Activated T-helper 2 cell treated with anti-CD3 and anti-CD28 coated beads, Interferon-gamma antibody, Interleukin-2, Interleukin-4, amounts not matched to agents 10 μg/mL and 5 μg/mL and 100 μg/mL, durations not matched to agents 14 hours and 24 hours and 36 hours (primary cell): ENCODE measurements at regions not wholly inside any gene's neighbourhood (a gene's known extent, or its start where the extent isn't known, plus 50 kb on each side); places are given as distances from the start of the nearest gene placed in this dataset.

Source experiments
- DNase-seq: peaks from one replicate; pipeline ENCODE4 v3.0.0; 2021; ENCODE audit warnings: low spot score
- H3K27ac Mint-ChIP-seq: one replicate; pipeline ENCODE4 v1.8.0; 2021; ENCODE audit warnings: mixed read lengths
- H3K27me3 Mint-ChIP-seq: one replicate; pipeline ENCODE4 v1.8.0; 2021; ENCODE audit warnings: low read depth, mixed read lengths
- H3K36me3 Mint-ChIP-seq: one replicate; pipeline ENCODE4 v1.8.0; 2021; ENCODE audit warnings: low read depth, mixed read lengths
- H3K4me1 Mint-ChIP-seq: one replicate; pipeline ENCODE4 v1.8.0; 2021; ENCODE audit warnings: low read depth, mixed read lengths
- H3K4me3 Mint-ChIP-seq: one replicate; pipeline ENCODE4 v1.8.0; 2021; ENCODE audit warnings: low read depth, mild to moderate bottlenecking, moderate library complexity, mixed read lengths
- H3K9me3 Mint-ChIP-seq: one replicate; pipeline ENCODE4 v1.8.0; 2021; ENCODE audit warnings: mixed read lengths
- intact Hi-C: fragments of 100-400 bp; cut with micrococcal nuclease; formaldehyde crosslinking; loops from one replicate; pipeline ENCODE4 v1.15.1; 2023

DNA sequence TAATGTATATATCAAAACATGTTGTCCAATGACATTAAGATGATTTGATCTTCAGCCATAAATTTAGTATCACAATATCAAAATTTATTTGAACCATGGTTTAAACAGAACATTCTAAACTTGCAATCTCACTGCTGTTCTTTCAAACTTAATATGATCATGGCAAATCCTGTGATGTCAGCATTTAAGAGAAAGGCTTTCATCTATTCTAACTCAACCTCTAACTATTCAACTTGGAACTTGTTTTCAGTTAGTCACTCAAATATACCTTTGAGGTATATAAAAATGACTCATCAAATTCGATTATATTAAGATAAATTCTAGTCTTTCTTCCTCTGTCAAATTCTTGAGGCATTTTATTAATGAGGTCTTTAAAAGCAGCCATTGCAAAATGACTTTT is 747.0 kb upstream of the FLRT2 start:
- intact Hi-C loops: no loop called here
- Mint-ChIP-seq H3K9me3 (peaks cover 37% of the 10 kb centered on the region), H3K4me1 (no peaks in the 10 kb centered on the region), H3K36me3 (no peaks in the 10 kb centered on the region), H3K27me3 (no peaks in the 10 kb centered on the region), H3K4me3 (no peak overlapping the region), H3K27ac (no peak overlapping the region)
- DNase-seq: no peak

DNA sequence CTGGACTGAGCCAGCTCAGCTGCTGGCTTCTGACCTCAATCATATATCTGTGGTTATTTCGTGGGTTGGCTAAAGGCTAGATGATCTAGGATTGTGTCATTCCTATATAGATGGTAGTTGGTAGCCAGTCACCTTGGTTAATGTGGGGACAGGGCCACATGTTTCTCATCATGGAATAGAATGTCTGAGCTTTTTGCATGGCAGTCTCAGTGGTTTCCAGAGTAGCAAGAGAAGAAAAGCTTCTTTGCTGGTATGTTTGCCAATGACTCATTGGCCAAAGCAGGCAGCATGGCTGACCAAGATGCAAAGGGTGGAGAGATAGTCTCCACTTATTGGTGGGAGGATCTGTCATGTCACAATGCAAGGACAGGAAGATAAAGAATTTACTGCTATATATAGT is 746.4 kb upstream of the FLRT2 start:
- H3K27ac Mint-ChIP-seq: no peak overlapping the region
- no peaks in the 10 kb centered on the region for H3K4me1 Mint-ChIP-seq
- H3K27me3 Mint-ChIP-seq: no peaks in the 10 kb centered on the region
- DNase-seq: no peak
- no peak overlapping the region for H3K4me3 Mint-ChIP-seq
- H3K36me3 Mint-ChIP-seq: no peaks in the 10 kb centered on the region
- H3K9me3 Mint-ChIP-seq: peaks cover 37% of the 10 kb centered on the region
- intact Hi-C loops: no loop called here

DNA sequence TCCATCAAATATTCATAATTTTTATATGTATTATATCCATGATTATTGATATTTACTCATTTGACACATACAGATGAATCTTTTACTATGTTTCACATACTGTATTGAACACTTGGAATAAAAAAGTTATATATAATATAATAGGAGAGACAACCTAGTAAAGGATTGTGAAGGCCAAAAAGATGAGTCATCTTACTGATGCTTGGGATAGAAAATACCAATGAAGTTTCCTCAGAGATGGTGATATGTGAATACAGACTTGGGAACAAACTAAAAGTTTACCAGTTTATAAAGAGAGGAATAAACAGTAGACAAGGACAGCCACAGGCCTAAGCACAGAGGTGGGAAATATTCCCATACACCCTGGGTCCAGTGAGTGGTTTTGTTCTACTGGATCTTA is 743.9 kb upstream of the FLRT2 start:
- Mint-ChIP-seq H3K36me3 (no peaks in the 10 kb centered on the region), H3K27me3 (no peaks in the 10 kb centered on the region), H3K9me3 (peaks cover 29% of the 10 kb centered on the region), H3K4me3 (no peak overlapping the region), H3K4me1 (no peaks in the 10 kb centered on the region), H3K27ac (no peak overlapping the region)
- no peak for DNase-seq
- intact Hi-C loops: no loop called here

DNA sequence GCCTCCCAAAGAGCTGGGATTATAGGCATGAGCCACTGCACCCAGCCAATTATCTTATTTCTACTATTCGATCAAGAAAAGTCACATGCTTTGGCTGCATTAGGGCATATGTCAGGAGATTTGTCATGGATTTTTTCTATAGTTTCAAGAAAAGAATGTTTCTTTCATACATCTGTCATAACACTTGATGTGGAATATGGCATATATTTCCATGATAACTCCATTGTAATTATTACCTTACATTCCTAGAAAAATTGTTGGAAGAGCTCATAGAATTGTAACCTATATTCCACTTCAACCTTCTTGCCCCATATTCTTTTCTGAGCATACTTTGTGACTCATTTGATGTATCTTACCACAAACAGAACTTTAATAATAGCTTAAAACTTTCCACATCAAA is 740.9 kb upstream of the FLRT2 start:
- Mint-ChIP-seq H3K4me3 (no peak overlapping the region), H3K36me3 (no peaks in the 10 kb centered on the region), H3K27me3 (no peaks in the 10 kb centered on the region), H3K4me1 (no peaks in the 10 kb centered on the region), H3K9me3 (peaks cover 29% of the 10 kb centered on the region), H3K27ac (no peak overlapping the region)
- DNase-seq: no peak
- intact Hi-C loops: no loop called here

DNA sequence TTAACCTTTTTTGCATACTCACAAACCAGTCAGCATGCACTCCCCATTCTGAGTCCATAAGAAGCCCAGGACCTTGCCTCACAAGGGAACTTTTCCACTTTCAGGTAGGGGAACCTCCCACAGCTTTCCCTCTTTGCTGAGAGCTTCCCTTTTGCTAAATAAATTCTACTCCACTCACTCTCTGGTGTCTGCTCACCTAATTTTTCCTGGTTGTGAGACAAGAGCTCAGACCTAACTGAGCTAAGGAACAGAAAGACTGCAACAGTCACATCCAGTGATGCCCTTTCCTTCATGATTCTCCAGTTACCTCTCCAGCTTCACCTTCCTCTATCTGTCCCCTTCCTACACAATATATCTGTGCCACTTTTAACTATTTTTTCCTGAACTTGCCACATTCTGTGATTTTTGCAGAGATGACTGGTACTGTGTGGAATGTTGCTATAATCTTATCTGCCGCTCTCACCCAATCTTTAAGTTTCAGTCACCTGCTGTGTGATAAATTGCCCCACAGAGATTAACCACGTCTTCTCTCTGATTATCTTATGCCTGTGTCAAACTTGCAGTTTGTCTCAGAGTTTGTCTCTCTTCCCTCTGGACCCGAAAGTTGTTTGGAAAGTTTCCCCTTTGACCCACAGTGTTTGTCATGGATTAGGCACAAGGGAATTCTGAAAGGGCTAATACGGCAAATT is 737.1 kb upstream of the FLRT2 start:
- Mint-ChIP-seq H3K27ac (no peak overlapping the region), H3K36me3 (no peaks in the 10 kb centered on the region), H3K27me3 (no peaks in the 10 kb centered on the region), H3K9me3 (peaks cover 34% of the 10 kb centered on the region), H3K4me1 (no peaks in the 10 kb centered on the region), H3K4me3 (no peak overlapping the region)
- intact Hi-C loops: no loop called here
- no peak for DNase-seq

DNA sequence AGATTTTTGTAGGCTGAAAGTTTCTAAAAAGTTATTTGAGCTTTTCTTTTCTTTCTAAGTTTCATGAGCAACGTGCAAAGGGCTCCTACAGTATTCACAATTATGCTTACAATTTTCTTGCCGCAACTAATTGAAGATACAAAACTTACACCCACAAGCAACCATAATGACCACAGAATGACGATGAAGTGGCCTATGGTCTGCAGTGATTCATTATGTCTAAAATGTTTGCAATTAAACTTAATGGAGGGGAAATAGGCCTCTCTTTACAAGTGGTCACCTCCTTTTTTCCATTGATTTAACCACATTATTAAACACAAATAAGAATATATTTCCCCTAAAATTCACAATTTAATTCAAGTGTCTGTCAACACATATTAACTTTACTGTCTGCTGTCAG is 732.6 kb upstream of the FLRT2 start:
- Mint-ChIP-seq H3K4me1 (no peaks in the 10 kb centered on the region), H3K27ac (no peak overlapping the region)
- intact Hi-C loops: no loop called here

DNA sequence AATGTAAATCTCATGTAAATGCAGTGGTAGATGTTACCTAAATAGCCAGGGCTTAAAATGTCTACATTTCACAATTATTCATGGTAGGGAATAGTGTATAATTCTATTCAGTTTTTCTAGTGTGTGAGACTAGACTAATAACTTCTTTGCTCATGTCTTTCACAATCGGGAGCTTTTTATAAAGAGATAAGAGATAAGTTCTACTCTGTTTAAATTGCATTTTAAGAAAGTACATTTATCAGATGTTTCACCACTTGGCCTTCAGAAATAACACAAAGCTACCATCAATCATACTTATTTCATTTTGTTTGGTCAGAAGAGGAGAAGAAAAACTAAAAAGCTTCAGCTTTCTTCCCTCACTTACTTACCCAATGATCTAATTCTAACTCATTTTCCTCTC is 725.5 kb upstream of the FLRT2 start:
- DNase-seq: no peak
- H3K4me3 Mint-ChIP-seq: no peak overlapping the region
- no peak overlapping the region for H3K27ac Mint-ChIP-seq
- no peaks in the 10 kb centered on the region for H3K4me1 Mint-ChIP-seq
- no peaks in the 10 kb centered on the region for H3K27me3 Mint-ChIP-seq
- peaks cover 15% of the 10 kb centered on the region for H3K9me3 Mint-ChIP-seq
- intact Hi-C loops: no loop called here
- no peaks in the 10 kb centered on the region for H3K36me3 Mint-ChIP-seq

More for the DNA sequence above, 732.6 kb upstream of the FLRT2 start:
- Mint-ChIP-seq H3K27me3 (no peaks in the 10 kb centered on the region), H3K36me3 (no peaks in the 10 kb centered on the region), H3K9me3 (peaks cover 38% of the 10 kb centered on the region), H3K4me3 (no peak overlapping the region)
- no peak for DNase-seq

DNA sequence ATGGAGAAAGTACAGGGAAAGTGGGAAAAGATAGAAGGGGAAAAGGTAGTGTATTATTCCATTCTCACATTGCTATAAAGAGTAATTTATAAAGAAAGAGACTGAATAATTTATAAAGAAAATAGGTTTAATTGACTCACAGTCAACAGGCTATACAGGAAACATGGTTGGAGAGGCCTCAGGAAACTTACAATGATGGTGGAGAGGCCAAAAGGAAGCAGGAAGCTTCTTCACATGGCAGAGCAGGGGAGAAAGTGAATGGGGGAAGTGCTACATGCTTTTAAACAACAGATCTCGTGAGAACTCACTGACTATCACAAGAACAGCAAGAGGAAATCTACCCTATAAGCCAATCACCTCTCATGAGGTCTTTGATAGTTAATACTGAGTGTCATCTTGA is 725.0 kb upstream of the FLRT2 start:
- H3K4me3 Mint-ChIP-seq: no peak overlapping the region
- H3K9me3 Mint-ChIP-seq: peaks cover 17% of the 10 kb centered on the region
- intact Hi-C loops: no loop called here
- no peak overlapping the region for H3K27ac Mint-ChIP-seq
- H3K4me1 Mint-ChIP-seq: no peaks in the 10 kb centered on the region
- DNase-seq: no peak
- H3K27me3 Mint-ChIP-seq: no peaks in the 10 kb centered on the region
- H3K36me3 Mint-ChIP-seq: no peaks in the 10 kb centered on the region

DNA sequence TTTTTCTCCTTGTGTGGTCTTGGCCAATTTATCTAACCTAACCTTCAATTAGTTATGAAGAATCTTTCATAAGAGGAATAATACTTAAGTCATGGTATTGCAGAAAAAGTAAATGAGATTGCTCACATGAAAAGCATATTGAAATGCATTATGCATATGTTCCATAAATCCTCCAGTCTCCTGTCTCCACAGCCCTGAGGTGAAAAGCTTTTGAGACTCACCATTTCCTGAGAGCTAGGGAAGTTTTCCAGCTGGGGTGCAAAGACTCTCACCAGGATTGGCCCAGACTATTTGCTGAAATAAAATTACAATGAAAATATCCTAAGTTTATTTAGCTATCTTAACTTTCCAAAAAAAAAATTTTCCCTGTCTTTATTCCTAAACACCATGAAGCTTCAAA is 723.8 kb upstream of the FLRT2 start:
- no peak for DNase-seq
- H3K4me1 Mint-ChIP-seq: no peaks in the 10 kb centered on the region
- intact Hi-C loops: no loop called here
- H3K4me3 Mint-ChIP-seq: no peak overlapping the region
- H3K36me3 Mint-ChIP-seq: no peaks in the 10 kb centered on the region
- peaks cover 21% of the 10 kb centered on the region for H3K9me3 Mint-ChIP-seq
- no peak overlapping the region for H3K27ac Mint-ChIP-seq
- no peaks in the 10 kb centered on the region for H3K27me3 Mint-ChIP-seq

DNA sequence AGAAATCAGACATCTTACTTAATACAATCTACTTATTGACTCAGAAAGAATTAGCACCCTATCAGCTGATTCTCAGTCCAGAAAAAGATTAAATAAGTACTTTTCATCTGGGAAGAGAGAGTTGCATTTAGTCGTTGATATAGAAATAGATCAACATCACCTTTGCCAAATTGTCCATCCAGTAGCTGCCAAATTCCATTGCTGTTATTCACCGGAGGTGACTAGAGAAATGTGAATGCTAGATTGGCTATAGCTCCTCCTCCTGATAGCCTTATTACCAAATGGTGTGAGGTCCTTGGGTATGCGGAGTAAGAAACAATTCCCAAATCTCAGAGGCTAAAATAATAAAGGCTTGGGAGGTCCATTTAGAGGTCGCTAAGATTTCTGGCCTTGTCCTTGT is 723.3 kb upstream of the FLRT2 start:
- no peak overlapping the region for H3K4me3 Mint-ChIP-seq
- H3K27me3 Mint-ChIP-seq: no peaks in the 10 kb centered on the region
- DNase-seq: no peak
- H3K36me3 Mint-ChIP-seq: no peaks in the 10 kb centered on the region
- peaks cover 21% of the 10 kb centered on the region for H3K9me3 Mint-ChIP-seq
- no peak overlapping the region for H3K27ac Mint-ChIP-seq
- intact Hi-C loops: no loop called here
- no peaks in the 10 kb centered on the region for H3K4me1 Mint-ChIP-seq

DNA sequence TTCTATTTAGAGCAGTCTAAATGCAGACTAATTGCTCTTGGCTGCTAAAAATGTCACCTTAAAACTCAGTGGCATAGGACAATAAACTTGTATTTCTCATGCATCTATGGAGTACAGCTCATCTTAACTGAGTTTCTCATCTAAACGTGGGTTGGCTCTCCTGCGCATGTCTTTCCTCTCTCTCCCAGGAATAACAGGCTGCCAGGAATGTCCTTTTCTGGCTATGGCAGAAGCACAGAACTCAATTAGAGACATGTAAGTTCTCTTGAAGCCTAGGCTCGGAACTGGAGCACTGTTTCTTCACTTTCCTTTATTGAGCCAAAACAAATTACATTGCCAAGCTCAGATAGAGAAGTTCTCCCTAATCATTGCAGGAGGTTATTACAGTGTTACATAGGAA is 722.3 kb upstream of the FLRT2 start:
- Mint-ChIP-seq H3K4me1 (no peaks in the 10 kb centered on the region), H3K4me3 (no peak overlapping the region), H3K27ac (no peak overlapping the region), H3K36me3 (no peaks in the 10 kb centered on the region), H3K27me3 (no peaks in the 10 kb centered on the region), H3K9me3 (peaks cover 12% of the 10 kb centered on the region)
- no peak for DNase-seq
- intact Hi-C loops: no loop called here

DNA sequence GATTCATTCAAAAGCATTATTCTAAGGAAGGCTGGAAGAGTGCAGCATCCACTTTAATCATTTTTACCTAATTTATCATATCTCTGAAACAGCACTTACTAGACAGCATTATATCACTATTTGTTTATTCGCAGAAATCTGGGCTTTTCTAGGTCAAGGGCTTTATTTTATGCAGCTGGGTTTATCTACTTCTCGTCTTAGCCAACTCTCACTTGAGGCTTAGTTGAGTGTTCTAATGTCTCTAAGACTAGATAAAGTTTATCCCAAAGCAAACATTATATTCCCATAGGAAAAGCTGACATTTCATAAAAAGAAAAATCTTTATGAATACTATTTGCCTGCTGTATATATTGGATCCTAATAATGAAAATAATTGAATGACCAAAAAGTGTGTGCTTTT is 720.8 kb upstream of the FLRT2 start:
- H3K27ac Mint-ChIP-seq: no peak overlapping the region
- H3K9me3 Mint-ChIP-seq: peaks cover 15% of the 10 kb centered on the region
- no peak overlapping the region for H3K4me3 Mint-ChIP-seq
- DNase-seq: no peak
- intact Hi-C loops: no loop called here
- no peaks in the 10 kb centered on the region for H3K27me3 Mint-ChIP-seq
- H3K4me1 Mint-ChIP-seq: no peaks in the 10 kb centered on the region
- no peaks in the 10 kb centered on the region for H3K36me3 Mint-ChIP-seq

DNA sequence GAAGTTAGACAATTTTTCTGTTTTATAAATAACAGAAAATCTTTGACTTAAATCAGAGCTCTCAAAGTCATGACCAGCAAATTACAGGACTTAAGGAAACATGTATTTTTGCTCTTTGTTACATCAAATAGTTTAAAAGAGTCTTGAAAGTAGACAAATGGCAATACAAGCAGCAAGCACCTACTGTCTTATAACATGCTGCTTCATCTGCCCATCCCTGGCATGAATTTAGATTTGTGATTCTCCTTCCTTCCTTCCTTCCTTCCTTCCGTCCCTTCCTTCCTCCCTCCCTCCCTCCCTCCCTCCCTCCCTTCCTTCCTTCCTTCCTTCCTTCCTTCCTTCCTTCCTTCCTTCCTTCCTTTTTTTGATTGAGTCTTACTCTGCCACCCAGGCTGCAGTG is 715.6 kb upstream of the FLRT2 start:
- no peak for DNase-seq
- H3K27ac Mint-ChIP-seq: no peak overlapping the region
- H3K4me3 Mint-ChIP-seq: no peak overlapping the region
- no peaks in the 10 kb centered on the region for H3K36me3 Mint-ChIP-seq
- no peaks in the 10 kb centered on the region for H3K27me3 Mint-ChIP-seq
- peaks cover 41% of the 10 kb centered on the region for H3K9me3 Mint-ChIP-seq
- no peaks in the 10 kb centered on the region for H3K4me1 Mint-ChIP-seq
- intact Hi-C loops: no loop called here

DNA sequence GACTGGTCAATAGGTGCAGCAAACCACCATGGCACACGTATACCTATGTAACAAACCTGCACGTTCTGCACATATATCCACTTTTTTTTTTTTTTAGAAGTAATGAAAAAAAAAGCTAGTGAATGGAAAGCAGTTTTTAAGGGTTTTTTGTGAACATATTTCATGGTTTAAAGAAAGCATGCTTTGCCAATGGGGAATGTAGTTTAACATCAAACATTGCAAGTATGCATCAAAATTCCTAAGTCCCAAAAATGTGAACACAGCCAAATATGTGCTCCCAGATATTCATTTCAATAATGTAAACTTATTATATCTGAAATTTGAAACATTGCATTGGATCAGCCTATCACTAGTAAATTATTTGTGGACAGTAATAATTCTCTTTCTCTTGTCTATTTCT is 710.4 kb upstream of the FLRT2 start:
- no peaks in the 10 kb centered on the region for H3K27me3 Mint-ChIP-seq
- H3K36me3 Mint-ChIP-seq: no peaks in the 10 kb centered on the region
- no peaks in the 10 kb centered on the region for H3K4me1 Mint-ChIP-seq
- no peak overlapping the region for H3K4me3 Mint-ChIP-seq
- H3K9me3 Mint-ChIP-seq: peaks cover 54% of the 10 kb centered on the region
- no peak overlapping the region for H3K27ac Mint-ChIP-seq
- intact Hi-C loops: no loop called here
- DNase-seq: no peak
